NT2/D1 (cell line): ENCODE measurements at regions not wholly inside any gene's neighbourhood (a gene's known extent, or its start where the extent isn't known, plus 50 kb on each side); places are given as distances from the start of the nearest gene placed in this dataset.

ENCODE experiments used
- YY1 ChIP-seq: IDR thresholded peaks from 2 replicates; pipeline ENCODE4 v1.6.1; 2011; ENCODE audit not compliant: insufficient read length, insufficient read depth
- ZNF274 ChIP-seq: IDR thresholded peaks from 2 replicates; pipeline ENCODE4 v1.6.1; 2011; ENCODE audit warnings: mild to moderate bottlenecking, low read depth, low read length

GRCh38 chr4:59412739-59413138 lies 1787.4 kb upstream of the ADGRL3 start:
- no peak for TF ChIP-seq ZNF274
- TF ChIP-seq YY1 = no peak
